KMS-11 (cell line): ENCODE measurements at regions not wholly inside any gene's neighbourhood (a gene's known extent, or its start where the extent isn't known, plus 50 kb on each side); places are given as distances from the start of the nearest gene placed in this dataset.

Experiments
- H2AFZ ChIP-seq: fragments of 200-600 bp; sonication (generic); 2 replicates; pipeline ENCODE4 v1.6.1; 2016; ENCODE audit warnings: antibody characterized with exemption, mixed run types, low read depth
- H3K27ac ChIP-seq: fragments of 200-600 bp; sonication (generic); 2 replicates; pipeline ENCODE4 v1.6.1; 2016; ENCODE audit warnings: mild to moderate bottlenecking, mixed run types
- H3K27me3 ChIP-seq: fragments of 200-600 bp; sonication (generic); 2 replicates; pipeline ENCODE4 v1.6.1; 2017; ENCODE audit warnings: mild to moderate bottlenecking, low read depth, mixed run types, moderate library complexity; ENCODE audit not compliant: insufficient read depth
- H3K36me3 ChIP-seq: fragments of 200-600 bp; sonication (generic); 2 replicates; pipeline ENCODE4 v1.6.1; 2017; ENCODE audit warnings: mild to moderate bottlenecking, mixed run types; ENCODE audit not compliant: insufficient read depth
- H3K4me1 ChIP-seq: fragments of 200-600 bp; sonication (generic); 2 replicates; pipeline ENCODE4 v1.6.1; 2016; ENCODE audit warnings: mild to moderate bottlenecking, low read depth, mixed run types; ENCODE audit not compliant: poor library complexity, severe bottlenecking
- H3K4me2 ChIP-seq: fragments of 200-600 bp; sonication (generic); 2 replicates; pipeline ENCODE4 v1.7.0; 2016; ENCODE audit warnings: mild to moderate bottlenecking, mixed run types
- H3K4me3 ChIP-seq: fragments of 200-600 bp; sonication (generic); IDR thresholded peaks from 2 replicates; pipeline ENCODE4 v1.6.1; 2017; ENCODE audit warnings: low read depth, low read length, mixed read lengths; ENCODE audit not compliant: insufficient read depth
- H3K79me2 ChIP-seq: fragments of 200-600 bp; sonication (generic); 2 replicates; pipeline ENCODE4 v1.6.1; 2016; ENCODE audit warnings: low read depth, mixed run types; ENCODE audit not compliant: insufficient read depth
- H3K9ac ChIP-seq: fragments of 200-600 bp; sonication (generic); 2 replicates; pipeline ENCODE4 v1.6.1; 2016; ENCODE audit warnings: mild to moderate bottlenecking, mixed run types
- H4K20me1 ChIP-seq: fragments of 200-600 bp; sonication (generic); 2 replicates; pipeline ENCODE4 v1.6.1; 2016; ENCODE audit warnings: mild to moderate bottlenecking, mixed run types; ENCODE audit not compliant: insufficient read depth
- TF ChIP-seq, protein P1 (sequence below): fragments of 200-600 bp; sonication (generic); conservative IDR thresholded peaks from 2 replicates; pipeline ENCODE4 v1.6.1; 2017; ENCODE audit warnings: low read depth, mild to moderate bottlenecking, antibody characterized with exemption, low read length, moderate library complexity, mixed read lengths

DNA sequence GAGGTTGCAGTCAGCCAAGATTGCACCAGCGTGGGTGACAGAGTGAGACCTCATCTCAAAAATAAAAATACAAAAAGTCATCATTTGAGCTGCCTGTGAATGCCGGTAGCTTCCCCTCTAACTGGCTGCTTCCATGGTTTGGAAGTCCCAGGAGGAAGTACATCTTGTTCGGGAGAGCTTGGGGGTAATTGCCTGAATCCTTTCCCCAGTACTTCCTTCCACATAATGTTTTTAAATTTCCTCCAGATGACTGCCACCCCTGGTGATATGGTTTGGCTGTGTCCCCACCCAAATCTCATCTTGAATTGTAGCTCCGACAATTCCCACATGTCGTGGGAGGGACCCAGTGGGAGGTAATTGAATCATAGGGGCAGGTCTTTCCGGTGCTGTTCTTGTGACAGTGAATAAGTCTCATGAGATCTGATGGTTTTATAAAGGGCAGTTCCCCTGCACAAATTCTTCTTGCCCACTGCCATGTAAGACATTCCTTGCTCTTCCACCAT lies 87.2 kb downstream of the SPRING1 start:
- Histone ChIP-seq H3K4me2 (no peak overlapping the region), H3K27me3 (no peaks in the 10 kb centered on the region), H3K4me1 (no peaks in the 10 kb centered on the region), H4K20me1 (no peaks in the 10 kb centered on the region), H3K9ac (no peak overlapping the region), H2AFZ (no peak overlapping the region), H3K27ac (no peak overlapping the region), H3K79me2 (no peaks in the 10 kb centered on the region), H3K4me3 (no peak overlapping the region), H3K36me3 (no peaks in the 10 kb centered on the region)
- TF ChIP-seq, protein P1, sequence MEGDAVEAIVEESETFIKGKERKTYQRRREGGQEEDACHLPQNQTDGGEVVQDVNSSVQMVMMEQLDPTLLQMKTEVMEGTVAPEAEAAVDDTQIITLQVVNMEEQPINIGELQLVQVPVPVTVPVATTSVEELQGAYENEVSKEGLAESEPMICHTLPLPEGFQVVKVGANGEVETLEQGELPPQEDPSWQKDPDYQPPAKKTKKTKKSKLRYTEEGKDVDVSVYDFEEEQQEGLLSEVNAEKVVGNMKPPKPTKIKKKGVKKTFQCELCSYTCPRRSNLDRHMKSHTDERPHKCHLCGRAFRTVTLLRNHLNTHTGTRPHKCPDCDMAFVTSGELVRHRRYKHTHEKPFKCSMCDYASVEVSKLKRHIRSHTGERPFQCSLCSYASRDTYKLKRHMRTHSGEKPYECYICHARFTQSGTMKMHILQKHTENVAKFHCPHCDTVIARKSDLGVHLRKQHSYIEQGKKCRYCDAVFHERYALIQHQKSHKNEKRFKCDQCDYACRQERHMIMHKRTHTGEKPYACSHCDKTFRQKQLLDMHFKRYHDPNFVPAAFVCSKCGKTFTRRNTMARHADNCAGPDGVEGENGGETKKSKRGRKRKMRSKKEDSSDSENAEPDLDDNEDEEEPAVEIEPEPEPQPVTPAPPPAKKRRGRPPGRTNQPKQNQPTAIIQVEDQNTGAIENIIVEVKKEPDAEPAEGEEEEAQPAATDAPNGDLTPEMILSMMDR: no peak

DNA sequence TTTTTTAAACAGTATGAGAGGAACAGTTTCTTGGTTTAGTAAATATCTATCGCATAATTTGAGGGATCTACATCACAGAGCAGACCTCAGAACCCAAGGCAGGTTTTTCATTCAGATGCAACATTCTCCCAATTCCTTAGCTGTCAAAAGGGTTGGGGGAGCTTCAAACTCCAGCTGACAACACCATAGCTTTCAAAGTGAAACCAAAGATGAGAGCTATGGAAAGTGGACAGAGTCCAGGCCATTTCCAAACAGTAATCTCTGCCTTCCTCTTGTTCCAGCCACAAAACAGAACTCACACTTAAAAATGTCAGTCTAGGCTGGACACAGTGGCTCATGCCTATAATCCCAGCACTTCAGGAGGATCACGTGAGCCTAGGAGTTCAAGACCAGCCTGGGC lies 87.8 kb downstream of the SPRING1 start:
- Histone ChIP-seq H3K27me3 (no peaks in the 10 kb centered on the region), H3K27ac (no peak overlapping the region)

DNA sequence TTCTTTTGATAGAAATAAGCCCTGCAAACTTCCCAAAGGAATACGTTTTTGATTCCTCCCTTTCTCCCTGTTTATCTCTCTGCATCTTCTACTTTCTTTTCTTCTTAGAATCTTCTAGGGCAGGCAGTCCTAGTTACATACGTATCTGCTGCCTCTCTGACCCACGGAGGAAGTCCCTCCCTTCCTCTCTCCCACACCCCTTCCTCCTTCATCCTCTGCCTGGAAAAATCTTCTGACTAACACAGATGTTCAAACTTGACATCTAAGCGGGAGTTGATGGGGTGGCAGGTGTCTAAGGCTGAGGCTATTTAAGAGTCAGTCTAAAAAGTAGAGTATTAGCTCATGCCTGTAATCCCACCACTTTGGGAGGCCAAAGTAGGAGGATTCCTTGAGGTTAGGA lies 88.6 kb downstream of the MAP1LC3B2 start:
- Histone ChIP-seq H3K4me3 (no peak overlapping the region), H3K36me3 (no peaks in the 10 kb centered on the region), H3K9ac (no peak overlapping the region), H3K27ac (no peak overlapping the region), H2AFZ (no peak overlapping the region), H3K4me1 (no peaks in the 10 kb centered on the region), H3K79me2 (no peaks in the 10 kb centered on the region), H3K27me3 (no peaks in the 10 kb centered on the region), H3K4me2 (no peak overlapping the region), H4K20me1 (no peaks in the 10 kb centered on the region)
- TF ChIP-seq, protein P1: no peak

More for the DNA sequence above, 87.8 kb downstream of the SPRING1 start:
- no peak overlapping the region for H2AFZ ChIP-seq
- H3K79me2 ChIP-seq: no peaks in the 10 kb centered on the region
- H3K9ac ChIP-seq: no peak overlapping the region
- no peaks in the 10 kb centered on the region for H3K36me3 ChIP-seq
- H4K20me1 ChIP-seq: no peaks in the 10 kb centered on the region
- TF ChIP-seq, protein P1: no peak
- H3K4me2 ChIP-seq: no peak overlapping the region
- H3K4me3 ChIP-seq: no peak overlapping the region
- H3K4me1 ChIP-seq: no peaks in the 10 kb centered on the region

DNA sequence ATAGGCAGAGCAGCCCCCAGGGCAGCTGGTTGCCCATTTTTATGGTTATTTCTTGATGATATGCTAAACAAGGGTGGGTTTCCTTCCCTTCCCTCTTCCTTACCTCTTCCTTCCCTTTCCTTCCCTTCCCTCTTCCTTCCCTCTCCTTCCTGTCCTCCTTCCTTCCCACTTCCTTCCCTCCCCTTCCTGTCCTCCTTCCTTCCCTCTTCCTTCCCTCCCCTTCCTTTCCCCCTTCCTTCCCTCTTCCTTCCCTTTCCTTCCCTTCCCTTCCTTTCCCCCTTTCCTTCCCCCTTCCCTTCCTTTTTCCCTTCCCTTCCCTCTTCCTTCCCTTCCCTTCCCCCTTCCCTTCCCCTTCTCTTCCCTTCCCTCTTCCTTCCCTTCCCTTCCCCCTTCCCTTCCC lies 87.7 kb downstream of the MAP1LC3B2 start:
- H3K4me2 ChIP-seq: no peak overlapping the region
- TF ChIP-seq, protein P1: no peak

More for the DNA sequence above, 87.7 kb downstream of the MAP1LC3B2 start:
- H3K4me1 ChIP-seq: no peaks in the 10 kb centered on the region
- no peak overlapping the region for H3K4me3 ChIP-seq
- no peaks in the 10 kb centered on the region for H3K79me2 ChIP-seq
- H3K27ac ChIP-seq: no peak overlapping the region
- H3K9ac ChIP-seq: no peak overlapping the region
- H3K27me3 ChIP-seq: no peaks in the 10 kb centered on the region
- no peaks in the 10 kb centered on the region for H4K20me1 ChIP-seq
- H3K36me3 ChIP-seq: no peaks in the 10 kb centered on the region
- no peak overlapping the region for H2AFZ ChIP-seq
